ENCODE measurements at regions not wholly inside any gene's neighbourhood (a gene's known extent, or its start where the extent isn't known, plus 50 kb on each side); places are given as distances from the start of the nearest gene placed in this dataset.

GRCh38 chr11:37504921-37505320 is 906.9 kb upstream of the RAG2 start:
- Mint-ChIP-seq H3K4me1 (ENCODE audit: unreplicated experiment) (no peaks in the 10 kb centered on the region), H3K9me3 (ENCODE audit: unreplicated experiment) (no peaks in the 10 kb centered on the region), H3K36me3 (ENCODE audit: low read depth, unreplicated experiment) (no peaks in the 10 kb centered on the region), H3K27me3 (ENCODE audit: unreplicated experiment) (no peaks in the 10 kb centered on the region), H3K27ac (ENCODE audit: unreplicated experiment) (no peak overlapping the region), H3K4me3 (ENCODE audit: unreplicated experiment) (no peak overlapping the region)
- no peak for TF ChIP-seq CTCF (IDR thresholded peaks at IDR 0.05; ENCODE audit: unreplicated experiment)
- DNase-seq (ENCODE audit: low spot score) = no peak

DNA sequence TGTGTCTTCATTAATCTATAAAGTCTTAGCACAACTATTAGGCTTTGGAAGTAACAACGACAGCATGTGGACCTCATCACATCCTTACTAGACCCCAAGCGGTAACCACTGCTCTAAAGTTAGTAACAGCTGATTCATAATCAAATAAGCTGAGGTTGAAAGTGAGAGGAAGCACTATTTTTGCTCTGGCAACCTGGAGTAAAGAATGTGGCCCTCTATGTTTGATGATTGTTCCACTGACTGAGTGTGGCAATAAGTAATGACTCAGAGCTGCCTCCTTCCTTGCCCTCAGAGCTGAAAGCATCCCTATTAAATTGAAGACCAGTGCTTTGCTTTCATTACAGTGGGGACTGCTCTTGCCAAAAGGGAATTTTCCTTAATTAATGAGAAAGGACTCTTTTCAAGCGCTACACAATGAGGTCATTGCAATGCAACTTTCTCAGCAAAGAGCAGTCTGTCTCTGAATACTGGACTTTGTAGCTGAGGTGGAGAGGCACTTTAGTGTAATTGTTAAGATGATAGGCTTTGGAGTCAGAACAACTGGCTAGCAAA is 906.1 kb upstream of the RAG2 start:
- no peak overlapping the region for H3K4me3 Mint-ChIP-seq (ENCODE audit: unreplicated experiment)

DNA sequence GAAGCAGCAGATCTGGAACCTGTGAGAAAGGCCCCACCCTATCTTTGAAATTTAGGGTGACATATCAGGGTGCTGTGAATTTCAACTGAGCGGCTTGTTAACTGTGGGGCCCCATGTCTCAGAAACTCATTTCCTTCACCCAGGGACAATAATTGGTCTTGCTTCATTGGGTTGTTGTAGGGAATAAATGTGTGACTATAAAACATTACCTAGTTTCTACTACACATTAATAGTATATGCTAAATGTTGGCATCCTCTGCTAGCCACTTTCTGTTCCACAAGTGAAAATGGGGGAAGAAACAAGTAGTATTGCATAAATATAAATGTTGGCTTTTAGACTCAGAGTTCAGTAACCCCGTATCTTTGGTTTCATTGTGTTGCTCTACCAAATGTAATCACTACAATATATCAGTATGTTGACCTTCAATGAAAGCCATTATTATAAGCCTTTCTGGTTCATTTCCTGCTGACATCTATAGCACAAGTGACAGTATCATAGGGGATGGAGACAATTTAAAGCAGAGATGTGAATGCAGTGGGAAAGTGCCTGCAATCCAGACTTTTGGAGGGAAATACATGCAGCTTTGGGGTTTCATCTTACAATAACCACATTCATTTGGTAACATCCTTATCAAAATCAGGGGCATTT is 905.5 kb upstream of the RAG2 start:
- no peak for DNase-seq (ENCODE audit: low spot score)
- H3K9me3 Mint-ChIP-seq (ENCODE audit: unreplicated experiment) = no peaks in the 10 kb centered on the region
- H3K4me3 Mint-ChIP-seq (ENCODE audit: unreplicated experiment) = no peak overlapping the region
- no peaks in the 10 kb centered on the region for H3K36me3 Mint-ChIP-seq (ENCODE audit: low read depth, unreplicated experiment)
- no peaks in the 10 kb centered on the region for H3K4me1 Mint-ChIP-seq (ENCODE audit: unreplicated experiment)
- no peak overlapping the region for H3K27ac Mint-ChIP-seq (ENCODE audit: unreplicated experiment)
- no peaks in the 10 kb centered on the region for H3K27me3 Mint-ChIP-seq (ENCODE audit: unreplicated experiment)
- TF ChIP-seq CTCF (IDR thresholded peaks at IDR 0.05; ENCODE audit: unreplicated experiment) = no peak

More for the DNA sequence above, 906.1 kb upstream of the RAG2 start:
- no peaks in the 10 kb centered on the region for H3K27me3 Mint-ChIP-seq (ENCODE audit: unreplicated experiment)
- no peaks in the 10 kb centered on the region for H3K4me1 Mint-ChIP-seq (ENCODE audit: unreplicated experiment)
- H3K9me3 Mint-ChIP-seq (ENCODE audit: unreplicated experiment) = no peaks in the 10 kb centered on the region
- DNase-seq (ENCODE audit: low spot score) = no peak
- no peaks in the 10 kb centered on the region for H3K36me3 Mint-ChIP-seq (ENCODE audit: low read depth, unreplicated experiment)
- TF ChIP-seq CTCF (IDR thresholded peaks at IDR 0.05; ENCODE audit: unreplicated experiment) = no peak
- H3K27ac Mint-ChIP-seq (ENCODE audit: unreplicated experiment) = no peak overlapping the region

DNA sequence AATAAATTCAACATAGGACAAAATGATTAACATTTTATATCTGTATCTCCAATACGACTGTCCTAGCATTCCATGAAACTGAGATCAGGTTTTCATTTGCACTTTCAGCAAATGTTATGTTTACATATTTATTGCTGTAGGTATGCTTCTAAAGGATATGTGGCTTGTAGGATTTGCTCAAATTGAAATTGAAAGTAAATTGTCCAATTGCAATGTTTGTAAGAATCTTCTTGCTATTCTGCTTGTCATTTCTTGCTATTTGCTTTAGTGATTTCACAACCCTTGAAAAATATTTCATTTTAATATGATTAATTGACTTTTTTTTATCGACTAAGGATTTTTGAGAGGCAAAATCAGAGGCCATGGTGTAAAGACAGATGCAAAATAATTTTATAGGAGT is 904.2 kb upstream of the RAG2 start:
- H3K4me1 Mint-ChIP-seq (ENCODE audit: unreplicated experiment) = no peaks in the 10 kb centered on the region
- DNase-seq (ENCODE audit: low spot score) = no peak
- no peak for TF ChIP-seq CTCF (IDR thresholded peaks at IDR 0.05; ENCODE audit: unreplicated experiment)
- H3K27me3 Mint-ChIP-seq (ENCODE audit: unreplicated experiment) = no peaks in the 10 kb centered on the region
- H3K36me3 Mint-ChIP-seq (ENCODE audit: low read depth, unreplicated experiment) = no peaks in the 10 kb centered on the region
- no peak overlapping the region for H3K27ac Mint-ChIP-seq (ENCODE audit: unreplicated experiment)
- H3K9me3 Mint-ChIP-seq (ENCODE audit: unreplicated experiment) = no peaks in the 10 kb centered on the region
- no peak overlapping the region for H3K4me3 Mint-ChIP-seq (ENCODE audit: unreplicated experiment)

DNA sequence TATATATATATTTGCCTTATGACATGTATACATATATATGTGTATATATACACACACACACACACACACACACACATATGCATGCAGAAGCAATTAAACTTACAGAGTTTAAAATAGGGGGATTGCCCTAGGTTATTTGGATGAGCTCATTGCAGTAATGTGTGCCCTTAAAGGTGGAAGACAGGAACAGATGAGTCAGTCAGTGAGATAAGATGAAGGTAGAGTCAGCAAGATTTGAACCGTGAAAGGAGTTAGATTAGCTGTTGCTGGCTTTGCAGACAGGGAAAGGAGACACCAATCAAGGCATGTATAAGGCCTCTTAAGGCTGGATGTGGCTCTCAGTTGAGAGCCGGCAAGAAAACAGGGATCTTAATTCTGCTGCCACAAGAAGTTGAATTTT is 902.4 kb upstream of the RAG2 start:
- Mint-ChIP-seq H3K4me1 (ENCODE audit: unreplicated experiment) (no peaks in the 10 kb centered on the region), H3K9me3 (ENCODE audit: unreplicated experiment) (no peaks in the 10 kb centered on the region), H3K27me3 (ENCODE audit: unreplicated experiment) (no peaks in the 10 kb centered on the region), H3K4me3 (ENCODE audit: unreplicated experiment) (no peak overlapping the region), H3K36me3 (ENCODE audit: low read depth, unreplicated experiment) (no peaks in the 10 kb centered on the region), H3K27ac (ENCODE audit: unreplicated experiment) (no peak overlapping the region)
- no peak for TF ChIP-seq CTCF (IDR thresholded peaks at IDR 0.05; ENCODE audit: unreplicated experiment)
- no peak for DNase-seq (ENCODE audit: low spot score)
